NT2/D1 (cell line): ENCODE measurements at regions not wholly inside any gene's neighbourhood (a gene's known extent, or its start where the extent isn't known, plus 50 kb on each side); places are given as distances from the start of the nearest gene placed in this dataset.

Experiments
- SUZ12 ChIP-seq: IDR thresholded peaks from 2 replicates; pipeline ENCODE4 v1.6.1; 2011; ENCODE audit not compliant: insufficient read length, insufficient read depth; ENCODE audit errors: extremely low read depth
- YY1 ChIP-seq: IDR thresholded peaks from 2 replicates; pipeline ENCODE4 v1.6.1; 2011; ENCODE audit not compliant: insufficient read length, insufficient read depth

DNA sequence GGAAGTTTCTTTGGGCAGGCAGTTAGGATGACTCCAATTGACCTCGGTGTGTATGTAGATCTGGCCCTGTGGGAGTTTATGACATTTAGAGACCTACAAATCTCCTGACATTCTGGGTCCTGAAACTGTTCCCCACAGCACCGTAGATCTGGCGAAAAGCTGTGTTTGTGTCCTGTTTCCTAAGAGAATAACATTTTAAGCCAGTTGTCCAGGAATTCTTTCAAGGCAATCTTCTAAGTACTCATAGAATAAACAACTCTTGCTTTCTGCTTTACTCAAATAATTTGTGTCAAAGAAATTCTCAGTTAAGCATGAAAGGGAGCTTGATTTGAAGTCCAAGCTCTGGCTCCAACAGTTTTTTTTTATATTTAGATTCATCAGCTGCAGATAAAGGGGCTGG, 78.5 kb upstream of the ELAC2 start:
- TF ChIP-seq SUZ12: no peak
- no peak for TF ChIP-seq YY1
